Loucy (cell line): ENCODE measurements at regions not wholly inside any gene's neighbourhood (a gene's known extent, or its start where the extent isn't known, plus 50 kb on each side); places are given as distances from the start of the nearest gene placed in this dataset.

ENCODE experiments used
- H2AFZ ChIP-seq: fragments of 200-600 bp; sonication (generic); 2 replicates; pipeline ENCODE4 v1.6.0; 2016; ENCODE audit warnings: antibody characterized with exemption, mild to moderate bottlenecking, low read length, moderate library complexity
- H3F3A ChIP-seq: fragments of 200-600 bp; 2 replicates; pipeline ENCODE4 v1.6.0; 2016; ENCODE audit warnings: antibody characterized with exemption, low read depth, mild to moderate bottlenecking
- H3K27me3 ChIP-seq: fragments of 200-600 bp; sonication (generic); 2 replicates; pipeline ENCODE4 v1.6.1; 2014; ENCODE audit warnings: low read length, mild to moderate bottlenecking; ENCODE audit not compliant: insufficient read depth, poor library complexity, severe bottlenecking
- H3K36me3 ChIP-seq: fragments of 200-600 bp; sonication (generic); 2 replicates; pipeline ENCODE4 v1.6.1; 2016; ENCODE audit warnings: low read length; ENCODE audit not compliant: insufficient read depth
- H3K4me1 ChIP-seq: fragments of 200-600 bp; sonication (generic); 2 replicates; pipeline ENCODE4 v1.5.1; 2014; ENCODE audit warnings: low read length, mild to moderate bottlenecking; ENCODE audit not compliant: insufficient read depth, poor library complexity, severe bottlenecking
- H3K4me2 ChIP-seq: fragments of 200-600 bp; sonication (generic); 2 replicates; pipeline ENCODE4 v1.6.0; 2014; ENCODE audit warnings: antibody characterized with exemption, low read length, low read depth, mild to moderate bottlenecking; ENCODE audit not compliant: poor library complexity, severe bottlenecking
- H3K4me3 ChIP-seq: fragments of 200-600 bp; sonication (generic); 2 replicates; pipeline ENCODE4 v1.5.1; 2014; ENCODE audit warnings: low read length, mild to moderate bottlenecking, mixed read lengths; ENCODE audit not compliant: poor library complexity, severe bottlenecking
- H3K79me2 ChIP-seq: fragments of 200-600 bp; sonication (generic); 2 replicates; pipeline ENCODE4 v1.6.1; 2014; ENCODE audit warnings: low read length; ENCODE audit not compliant: insufficient read depth
- H3K9ac ChIP-seq: fragments of 200-600 bp; sonication (generic); 2 replicates; pipeline ENCODE4 v1.6.0; 2014; ENCODE audit warnings: mild to moderate bottlenecking, low read depth, low read length, moderate library complexity; ENCODE audit not compliant: poor library complexity, severe bottlenecking
- H3K9me2 ChIP-seq: fragments of 200-600 bp; sonication (generic); replicated peaks from 2 replicates; pipeline ENCODE4 v1.6.1; 2016; ENCODE audit warnings: low read depth, low read length, mixed read lengths
- H3K9me3 ChIP-seq: fragments of 200-600 bp; sonication (generic); 2 replicates; pipeline ENCODE4 v1.6.1; 2014; ENCODE audit warnings: mild to moderate bottlenecking, antibody characterized with exemption, low read length, low read depth; ENCODE audit not compliant: insufficient read depth
- H4K20me1 ChIP-seq: fragments of 200-600 bp; sonication (generic); 2 replicates; pipeline ENCODE4 v1.6.0; 2014; ENCODE audit warnings: antibody characterized with exemption, low read length, mild to moderate bottlenecking; ENCODE audit not compliant: insufficient read depth, poor library complexity, severe bottlenecking
- EZH2phosphoT487 ChIP-seq: fragments of 200-600 bp; IDR thresholded peaks from 2 replicates; pipeline ENCODE4 v1.6.1; 2018; ENCODE audit warnings: antibody characterized with exemption, mild to moderate bottlenecking, moderate library complexity, borderline replicate concordance
- TF ChIP-seq, protein P1 (sequence below): fragments of 200-600 bp; sonication (generic); conservative IDR thresholded peaks from 2 replicates; pipeline ENCODE4 v1.5.1; 2014; ENCODE audit warnings: mild to moderate bottlenecking, antibody characterized with exemption, low read length

DNA sequence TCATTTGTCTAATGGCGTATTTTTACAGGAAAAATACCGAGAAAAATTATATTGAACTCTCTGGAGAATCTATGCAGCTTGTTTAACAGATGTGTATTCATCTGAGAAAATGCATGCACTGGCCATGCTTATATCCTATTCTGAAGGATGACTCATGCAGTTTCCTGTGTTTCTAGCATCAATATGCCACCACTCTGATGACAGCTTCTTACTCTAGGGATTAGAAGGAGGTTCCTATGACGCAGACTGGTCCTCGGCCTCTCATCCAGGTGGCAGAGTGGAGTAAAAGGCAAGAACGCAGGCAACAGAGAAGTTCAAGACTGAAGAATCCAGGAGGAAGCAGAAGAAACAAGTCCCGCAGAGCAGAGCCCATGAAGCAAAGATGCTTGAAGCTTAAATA is 910.0 kb upstream of the ROBO1 start:
- Histone ChIP-seq H3K4me2 (no peak overlapping the region), H3K9me2 (no peaks in the 10 kb centered on the region), H3K4me3 (no peak overlapping the region), H3F3A (no peaks in the 10 kb centered on the region), H3K79me2 (no peaks in the 10 kb centered on the region), H3K9ac (no peak overlapping the region), H3K27me3 (no peaks in the 10 kb centered on the region), H3K4me1 (no peaks in the 10 kb centered on the region), H2AFZ (no peak overlapping the region), H3K36me3 (no peaks in the 10 kb centered on the region), H3K9me3 (no peaks in the 10 kb centered on the region), H4K20me1 (peaks cover 2% of the 10 kb centered on the region)
- no peak for TF ChIP-seq EZH2phosphoT487
- TF ChIP-seq, protein P1, sequence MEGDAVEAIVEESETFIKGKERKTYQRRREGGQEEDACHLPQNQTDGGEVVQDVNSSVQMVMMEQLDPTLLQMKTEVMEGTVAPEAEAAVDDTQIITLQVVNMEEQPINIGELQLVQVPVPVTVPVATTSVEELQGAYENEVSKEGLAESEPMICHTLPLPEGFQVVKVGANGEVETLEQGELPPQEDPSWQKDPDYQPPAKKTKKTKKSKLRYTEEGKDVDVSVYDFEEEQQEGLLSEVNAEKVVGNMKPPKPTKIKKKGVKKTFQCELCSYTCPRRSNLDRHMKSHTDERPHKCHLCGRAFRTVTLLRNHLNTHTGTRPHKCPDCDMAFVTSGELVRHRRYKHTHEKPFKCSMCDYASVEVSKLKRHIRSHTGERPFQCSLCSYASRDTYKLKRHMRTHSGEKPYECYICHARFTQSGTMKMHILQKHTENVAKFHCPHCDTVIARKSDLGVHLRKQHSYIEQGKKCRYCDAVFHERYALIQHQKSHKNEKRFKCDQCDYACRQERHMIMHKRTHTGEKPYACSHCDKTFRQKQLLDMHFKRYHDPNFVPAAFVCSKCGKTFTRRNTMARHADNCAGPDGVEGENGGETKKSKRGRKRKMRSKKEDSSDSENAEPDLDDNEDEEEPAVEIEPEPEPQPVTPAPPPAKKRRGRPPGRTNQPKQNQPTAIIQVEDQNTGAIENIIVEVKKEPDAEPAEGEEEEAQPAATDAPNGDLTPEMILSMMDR = no peak

DNA sequence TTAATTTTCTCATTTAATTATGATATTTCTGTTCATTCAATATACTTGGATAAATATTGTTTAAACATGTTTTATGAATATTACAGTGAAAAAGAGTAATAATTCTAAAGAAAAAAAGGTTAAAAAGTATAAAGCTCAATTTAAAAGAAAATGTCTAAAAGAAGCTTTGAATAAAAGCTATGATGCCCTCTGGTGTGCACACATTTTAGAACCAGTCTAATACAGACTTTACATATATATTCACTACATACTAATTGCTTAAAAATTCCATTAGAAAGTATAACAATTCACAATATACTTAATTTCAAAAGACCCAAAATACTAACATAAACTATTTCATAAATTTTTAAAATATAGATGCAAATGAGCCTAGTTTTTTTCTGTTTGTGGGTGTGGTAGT is 909.1 kb upstream of the ROBO1 start:
- no peaks in the 10 kb centered on the region for H3K4me1 ChIP-seq

DNA sequence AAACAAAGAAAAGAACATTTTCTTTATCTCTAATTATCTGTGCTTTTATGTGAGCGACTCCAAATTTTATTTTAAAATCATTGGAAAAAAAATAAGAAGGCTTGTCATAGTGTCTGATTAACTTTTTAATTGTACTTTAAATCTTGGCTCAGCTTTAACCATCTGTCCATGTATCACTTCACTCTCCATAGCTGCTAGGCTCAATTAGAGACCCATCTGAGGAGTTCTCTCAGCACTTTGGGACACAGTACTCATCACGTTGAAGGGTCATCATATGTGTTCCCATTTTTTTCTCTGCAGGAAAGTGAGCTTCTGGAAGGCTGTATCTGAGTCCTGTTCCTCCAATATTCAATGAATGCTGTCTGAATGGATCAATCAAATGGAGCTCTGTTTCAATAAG is 908.5 kb upstream of the ROBO1 start:
- H3K79me2 ChIP-seq = no peaks in the 10 kb centered on the region
- H3K9me2 ChIP-seq = no peaks in the 10 kb centered on the region
- no peaks in the 10 kb centered on the region for H3K27me3 ChIP-seq
- no peaks in the 10 kb centered on the region for H3F3A ChIP-seq
- H3K4me2 ChIP-seq = no peak overlapping the region
- no peaks in the 10 kb centered on the region for H3K9me3 ChIP-seq
- no peak overlapping the region for H3K4me3 ChIP-seq
- H3K9ac ChIP-seq = no peak overlapping the region
- TF ChIP-seq EZH2phosphoT487 = no peak
- TF ChIP-seq, protein P1 = no peak
- H2AFZ ChIP-seq = no peak overlapping the region
- peaks cover 2% of the 10 kb centered on the region for H4K20me1 ChIP-seq
- no peaks in the 10 kb centered on the region for H3K4me1 ChIP-seq
- H3K36me3 ChIP-seq = no peaks in the 10 kb centered on the region

More for the DNA sequence above, 909.1 kb upstream of the ROBO1 start:
- no peaks in the 10 kb centered on the region for H3K9me2 ChIP-seq
- no peaks in the 10 kb centered on the region for H3F3A ChIP-seq
- H4K20me1 ChIP-seq = peaks cover 2% of the 10 kb centered on the region
- H3K27me3 ChIP-seq = no peaks in the 10 kb centered on the region
- H3K4me3 ChIP-seq = no peak overlapping the region
- TF ChIP-seq EZH2phosphoT487 = no peak
- TF ChIP-seq, protein P1 = no peak
- H3K79me2 ChIP-seq = no peaks in the 10 kb centered on the region
- H3K36me3 ChIP-seq = no peaks in the 10 kb centered on the region
- H3K9ac ChIP-seq = no peak overlapping the region
- H2AFZ ChIP-seq = no peak overlapping the region
- no peak overlapping the region for H3K4me2 ChIP-seq
- no peaks in the 10 kb centered on the region for H3K9me3 ChIP-seq
